Activated CD8-positive, alpha-beta T cell treated with anti-CD3 and anti-CD28 coated beads for 36 hours (primary cell): ENCODE measurements at regions not wholly inside any gene's neighbourhood (a gene's known extent, or its start where the extent isn't known, plus 50 kb on each side); places are given as distances from the start of the nearest gene placed in this dataset.

Experiments
- ATAC-seq: fragments of 200-7000 bp; cut with Tn5 transposase; one replicate; pipeline ENCODE4 v1.10.0; 2021; ENCODE audit warnings: mild to moderate bottlenecking, moderate library complexity
- CTCF ChIA-PET: fragments of 350-600 bp; sonication (Branson Sonifier 250); formaldehyde crosslinking; loops from one replicate; lab custom pipeline; 2021; ENCODE audit warnings: antibody characterized with exemption; lab: Charles Lee
- POLR2A ChIA-PET: fragments of 350-600 bp; sonication (Branson Sonifier 250); formaldehyde crosslinking; loops from one replicate; lab custom pipeline; 2021; ENCODE audit warnings: antibody characterized with exemption; lab: Charles Lee
- DNase-seq: peaks from one replicate; pipeline ENCODE4 v3.0.0-alpha.2; 2020
- H3K27ac Mint-ChIP-seq: one replicate; pipeline ENCODE4 v1.8.0; 2021; ENCODE audit warnings: mild to moderate bottlenecking, mixed read lengths
- H3K27me3 Mint-ChIP-seq: one replicate; pipeline ENCODE4 v1.8.0; 2021; ENCODE audit warnings: mixed read lengths
- H3K36me3 Mint-ChIP-seq: one replicate; pipeline ENCODE4 v1.8.0; 2021; ENCODE audit warnings: low read depth, mixed read lengths
- H3K4me1 Mint-ChIP-seq: one replicate; pipeline ENCODE4 v1.8.0; 2021; ENCODE audit warnings: low read depth, mixed read lengths
- H3K4me3 Mint-ChIP-seq: one replicate; pipeline ENCODE4 v1.8.0; 2021; ENCODE audit warnings: mild to moderate bottlenecking, moderate library complexity, mixed read lengths
- H3K9me3 Mint-ChIP-seq: one replicate; pipeline ENCODE4 v1.8.0; 2021; ENCODE audit warnings: mixed read lengths
- intact Hi-C: fragments of 100-400 bp; cut with micrococcal nuclease; formaldehyde crosslinking; loops from one replicate; pipeline ENCODE4 v1.10.0; 2022
- TF ChIP-seq, protein P1 (sequence below): fragments of 200-600 bp; IDR thresholded peaks from one replicate; pipeline ENCODE4 v1.8.0; 2022; ENCODE audit warnings: antibody characterized with exemption, mild to moderate bottlenecking

DNA sequence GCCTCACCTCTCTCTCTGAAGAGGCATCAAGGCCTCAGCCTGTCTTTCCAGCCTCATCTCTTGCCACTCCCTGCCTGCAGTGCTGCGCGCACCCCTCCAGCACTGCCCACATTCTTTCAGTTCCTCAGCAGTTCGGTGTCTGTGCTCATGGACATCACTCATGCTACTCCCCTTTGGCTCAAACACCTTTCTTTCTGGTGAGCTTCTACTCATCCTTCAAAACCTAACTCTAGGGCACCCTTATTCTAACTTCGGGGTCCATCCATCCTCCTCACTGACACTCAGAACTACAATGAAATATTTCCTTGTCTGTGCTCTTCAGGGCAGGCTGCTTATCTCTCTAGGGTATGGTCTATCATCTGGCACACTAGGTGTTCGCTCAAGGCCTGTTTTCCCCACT is 169.9 kb upstream of the BMPER start:
- no peak overlapping the region for H3K4me3 Mint-ChIP-seq
- CTCF ChIA-PET = no interaction called here
- TF ChIP-seq, protein P1, sequence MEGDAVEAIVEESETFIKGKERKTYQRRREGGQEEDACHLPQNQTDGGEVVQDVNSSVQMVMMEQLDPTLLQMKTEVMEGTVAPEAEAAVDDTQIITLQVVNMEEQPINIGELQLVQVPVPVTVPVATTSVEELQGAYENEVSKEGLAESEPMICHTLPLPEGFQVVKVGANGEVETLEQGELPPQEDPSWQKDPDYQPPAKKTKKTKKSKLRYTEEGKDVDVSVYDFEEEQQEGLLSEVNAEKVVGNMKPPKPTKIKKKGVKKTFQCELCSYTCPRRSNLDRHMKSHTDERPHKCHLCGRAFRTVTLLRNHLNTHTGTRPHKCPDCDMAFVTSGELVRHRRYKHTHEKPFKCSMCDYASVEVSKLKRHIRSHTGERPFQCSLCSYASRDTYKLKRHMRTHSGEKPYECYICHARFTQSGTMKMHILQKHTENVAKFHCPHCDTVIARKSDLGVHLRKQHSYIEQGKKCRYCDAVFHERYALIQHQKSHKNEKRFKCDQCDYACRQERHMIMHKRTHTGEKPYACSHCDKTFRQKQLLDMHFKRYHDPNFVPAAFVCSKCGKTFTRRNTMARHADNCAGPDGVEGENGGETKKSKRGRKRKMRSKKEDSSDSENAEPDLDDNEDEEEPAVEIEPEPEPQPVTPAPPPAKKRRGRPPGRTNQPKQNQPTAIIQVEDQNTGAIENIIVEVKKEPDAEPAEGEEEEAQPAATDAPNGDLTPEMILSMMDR = no peak
- no peak for ATAC-seq
- H3K27ac Mint-ChIP-seq = no peak overlapping the region
- intact Hi-C loops = no loop called here
- no peaks in the 10 kb centered on the region for H3K9me3 Mint-ChIP-seq
- no peaks in the 10 kb centered on the region for H3K4me1 Mint-ChIP-seq
- no peak for DNase-seq
- H3K36me3 Mint-ChIP-seq = no peaks in the 10 kb centered on the region
- H3K27me3 Mint-ChIP-seq = no peaks in the 10 kb centered on the region
- POLR2A ChIA-PET = no interaction called here

DNA sequence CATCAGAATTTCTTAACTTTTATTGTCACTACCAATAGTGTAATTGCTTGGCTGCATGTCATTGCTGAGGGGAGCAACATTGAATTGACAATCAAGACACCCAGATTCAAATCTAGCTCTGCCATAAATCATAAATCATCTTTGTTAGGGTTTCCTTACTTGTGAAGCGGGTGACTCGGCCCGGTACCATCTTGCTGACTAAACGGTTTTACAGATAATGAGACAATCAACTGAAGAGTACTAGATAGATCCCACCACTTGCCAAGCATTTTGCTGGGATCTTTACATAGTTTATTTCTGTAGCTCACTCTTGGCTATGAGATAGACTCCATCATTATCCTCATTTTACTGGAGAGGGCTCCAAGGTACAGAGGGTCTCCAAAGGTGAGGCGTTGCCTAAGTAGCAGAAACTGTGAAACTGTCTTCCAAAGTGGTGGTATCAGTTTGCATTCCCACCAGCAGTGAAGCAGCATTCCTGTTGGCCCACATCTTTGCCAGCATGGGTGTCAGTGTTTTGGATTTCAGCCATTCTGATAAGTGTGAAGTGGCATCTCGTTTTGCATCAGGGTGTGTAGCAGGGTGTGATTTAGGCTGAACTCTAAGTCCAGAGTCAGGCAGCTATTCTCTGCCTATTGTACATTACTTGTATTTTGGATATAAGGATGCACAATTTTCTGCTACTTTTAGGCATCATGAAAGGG is 168.7 kb upstream of the BMPER start:
- Mint-ChIP-seq H3K9me3 (no peaks in the 10 kb centered on the region), H3K36me3 (no peaks in the 10 kb centered on the region), H3K27ac (no peak overlapping the region), H3K4me1 (no peaks in the 10 kb centered on the region), H3K27me3 (no peaks in the 10 kb centered on the region), H3K4me3 (no peak overlapping the region)
- CTCF ChIA-PET = no interaction called here
- TF ChIP-seq, protein P1 = no peak
- intact Hi-C loops = no loop called here
- no peak for DNase-seq
- no peak for ATAC-seq
- POLR2A ChIA-PET = no interaction called here

DNA sequence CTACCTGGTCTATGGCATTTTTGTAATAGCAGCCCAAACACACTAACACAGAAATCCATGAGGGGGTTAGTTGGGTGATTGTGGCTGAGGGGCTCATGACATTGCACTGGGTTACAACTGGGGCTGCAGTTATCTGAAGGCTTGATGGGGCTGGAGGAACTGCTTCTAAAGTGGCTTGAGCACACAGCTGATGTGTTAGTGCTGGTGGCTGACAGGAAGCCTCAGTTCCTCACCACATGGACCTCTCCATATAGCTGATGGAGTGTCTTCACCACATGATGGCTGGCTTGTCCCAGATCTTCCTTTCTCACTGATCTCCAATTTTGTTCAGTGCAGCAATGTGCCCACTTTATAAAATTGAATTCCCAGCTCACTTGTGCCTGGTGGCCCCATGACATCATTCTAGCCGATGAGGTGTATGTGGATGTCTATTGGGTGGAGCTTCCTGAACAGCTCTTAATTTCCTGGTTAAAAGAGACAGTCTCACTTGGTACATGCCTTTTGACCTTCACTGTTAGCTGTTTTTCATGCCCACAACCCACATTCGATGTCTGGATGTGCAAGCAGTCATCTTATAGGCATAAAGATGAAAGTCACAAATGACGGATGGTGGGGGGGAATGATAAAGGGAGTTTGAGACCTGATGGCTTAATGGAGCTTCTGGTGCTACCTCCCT is 166.9 kb upstream of the BMPER start:
- POLR2A ChIA-PET = no interaction called here
- H3K27ac Mint-ChIP-seq = no peak overlapping the region
- ATAC-seq = no peak

DNA sequence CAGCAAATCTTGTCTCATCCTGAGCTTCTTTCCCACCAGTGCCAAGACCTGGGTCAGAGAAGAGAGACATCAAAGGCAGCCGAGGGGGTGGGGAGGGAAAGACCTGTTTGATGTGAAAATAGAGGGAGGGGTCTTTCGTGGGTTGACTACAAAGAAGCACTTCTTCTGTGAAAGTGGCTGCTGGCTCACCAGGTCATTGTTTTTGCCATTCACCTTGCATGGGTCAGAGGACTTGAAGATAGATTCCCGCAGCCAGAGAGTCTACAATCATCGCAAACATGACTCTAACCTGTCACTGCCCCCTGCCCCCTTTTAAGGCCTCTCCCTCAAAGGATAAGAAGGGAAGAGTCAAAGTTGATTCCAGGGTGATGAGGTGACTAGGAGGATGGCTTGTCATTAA is 166.1 kb upstream of the BMPER start:
- peaks cover 2% of the 10 kb centered on the region for H3K9me3 Mint-ChIP-seq
- no peak overlapping the region for H3K4me3 Mint-ChIP-seq
- DNase-seq (no peak), ATAC-seq (no peak)
- ChIA-PET POLR2A (no interaction called here), CTCF (no interaction called here)
- TF ChIP-seq, protein P1 = no peak
- H3K4me1 Mint-ChIP-seq = no peaks in the 10 kb centered on the region
- no peaks in the 10 kb centered on the region for H3K27me3 Mint-ChIP-seq
- H3K27ac Mint-ChIP-seq = no peak overlapping the region
- intact Hi-C loops = no loop called here
- H3K36me3 Mint-ChIP-seq = no peaks in the 10 kb centered on the region

More for the DNA sequence above, 166.9 kb upstream of the BMPER start:
- intact Hi-C loops = no loop called here
- Mint-ChIP-seq H3K4me3 (no peak overlapping the region), H3K36me3 (no peaks in the 10 kb centered on the region), H3K4me1 (no peaks in the 10 kb centered on the region), H3K27me3 (no peaks in the 10 kb centered on the region), H3K9me3 (no peaks in the 10 kb centered on the region)
- CTCF ChIA-PET = no interaction called here
- no peak for DNase-seq
- TF ChIP-seq, protein P1 = no peak

DNA sequence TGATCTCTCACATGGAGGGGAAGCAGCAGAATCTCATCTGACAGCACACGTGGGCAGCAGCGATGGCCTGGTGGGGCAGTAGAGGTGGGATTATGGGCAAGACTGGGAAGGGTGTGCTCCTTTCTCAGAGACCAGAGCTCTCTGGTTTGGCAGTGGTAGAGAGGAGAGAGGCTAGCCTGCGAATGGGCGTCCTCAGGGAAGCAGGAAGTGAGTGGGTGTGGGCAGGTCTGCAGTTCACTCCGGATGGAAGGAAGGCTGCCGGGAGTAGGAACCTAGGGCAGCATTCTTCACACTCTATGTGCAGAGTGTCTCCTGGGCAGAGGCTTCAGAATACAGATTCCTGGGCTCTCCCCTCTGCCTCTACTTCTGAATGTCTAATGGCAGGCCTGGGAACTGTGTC is 162.8 kb upstream of the BMPER start:
- ChIA-PET CTCF (no interaction called here), POLR2A (no interaction called here)
- intact Hi-C loops = no loop called here
- TF ChIP-seq, protein P1 = no peak
- no peaks in the 10 kb centered on the region for H3K4me1 Mint-ChIP-seq
- H3K27ac Mint-ChIP-seq = no peak overlapping the region
- H3K9me3 Mint-ChIP-seq = peaks cover 2% of the 10 kb centered on the region
- DNase-seq (no peak), ATAC-seq (no peak)
- no peaks in the 10 kb centered on the region for H3K27me3 Mint-ChIP-seq
- no peaks in the 10 kb centered on the region for H3K36me3 Mint-ChIP-seq
- H3K4me3 Mint-ChIP-seq = no peak overlapping the region
